Vagina (tissue), 2 donors: ENCODE measurements at regions not wholly inside any gene's neighbourhood (a gene's known extent, or its start where the extent isn't known, plus 50 kb on each side); places are given as distances from the start of the nearest gene placed in this dataset.
A peak's percentile ranks its signal among the peaks of the same experiment; 100 is the strongest.

Experiments
- POLR2A ChIP-seq, 2 donors: fragments of 450-650 bp; IDR thresholded peaks; one replicate each; pipeline ENCODE4 v1.6.1; 2017; ENCODE audit warnings: antibody characterized with exemption in 2 of 2, mild to moderate bottlenecking in 2 of 2, moderate library complexity in 2 of 2
- POLR2AphosphoS5 ChIP-seq, 2 donors: sonication (generic); formaldehyde crosslinking; IDR thresholded peaks; one replicate each; pipeline ENCODE4 v1.9.0; 2017; ENCODE audit warnings: antibody characterized with exemption in 2 of 2, mild to moderate bottlenecking in 2 of 2, low read depth in 1 of 2; ENCODE audit not compliant: insufficient read depth in 1 of 2
- TF ChIP-seq, protein P1 (sequence below), 3 experiments: fragments of 450-650 bp in 2 of 3; fragments of 200-600 bp in 1 of 3; sonication (generic) in 1 of 3; IDR thresholded peaks; one replicate each; pipeline ENCODE4 v1.5.1; 2017 to 2019; ENCODE audit warnings: antibody characterized with exemption in 3 of 3, mild to moderate bottlenecking in 2 of 3, moderate library complexity in 2 of 3

DNA sequence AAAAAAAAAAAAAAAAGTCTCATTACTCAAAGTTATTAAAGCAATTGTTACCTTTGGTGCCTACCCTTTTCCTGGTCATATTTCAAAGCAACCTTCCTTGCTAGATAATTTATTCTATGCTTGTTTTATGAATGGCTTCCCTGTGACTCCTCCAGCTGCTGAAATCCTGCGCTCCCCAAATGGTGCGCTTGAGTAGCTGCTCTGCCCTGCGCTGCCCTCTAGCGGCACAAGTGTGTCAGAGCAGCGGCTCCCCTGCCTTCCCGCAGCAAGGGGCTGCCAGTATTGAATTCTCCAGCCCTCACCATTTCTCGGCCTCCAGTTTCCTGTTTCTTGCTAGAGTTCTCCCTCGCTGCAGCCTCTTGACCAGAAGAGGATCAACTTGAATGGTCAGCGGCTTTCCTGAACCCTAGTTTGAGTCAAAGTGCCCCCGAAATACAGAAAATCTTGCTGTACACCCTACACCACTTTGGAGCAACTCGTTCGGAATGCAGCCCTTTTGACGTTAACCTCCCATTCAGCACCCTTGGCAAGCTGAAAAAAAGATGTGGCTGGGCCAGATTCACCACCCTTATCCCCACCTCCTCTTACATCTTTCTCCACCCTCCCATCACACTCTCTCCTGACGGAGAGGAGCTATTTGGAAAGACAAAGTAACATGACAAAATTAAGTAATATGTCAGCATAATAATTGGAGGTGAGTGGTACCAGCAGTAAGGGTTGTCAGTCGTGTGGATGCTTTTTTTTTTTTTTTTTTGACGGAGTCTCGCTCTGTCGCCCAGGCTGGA lies 60.4 kb upstream of the KLHL31 start:
- TF ChIP-seq POLR2A (IDR thresholded peaks at IDR 0.05) (no peak), POLR2AphosphoS5 (IDR thresholded peaks at IDR 0.05; ENCODE audit: insufficient read depth in 1 of 2, low read depth in 1 of 2) (no peak)
- TF ChIP-seq, protein P1, sequence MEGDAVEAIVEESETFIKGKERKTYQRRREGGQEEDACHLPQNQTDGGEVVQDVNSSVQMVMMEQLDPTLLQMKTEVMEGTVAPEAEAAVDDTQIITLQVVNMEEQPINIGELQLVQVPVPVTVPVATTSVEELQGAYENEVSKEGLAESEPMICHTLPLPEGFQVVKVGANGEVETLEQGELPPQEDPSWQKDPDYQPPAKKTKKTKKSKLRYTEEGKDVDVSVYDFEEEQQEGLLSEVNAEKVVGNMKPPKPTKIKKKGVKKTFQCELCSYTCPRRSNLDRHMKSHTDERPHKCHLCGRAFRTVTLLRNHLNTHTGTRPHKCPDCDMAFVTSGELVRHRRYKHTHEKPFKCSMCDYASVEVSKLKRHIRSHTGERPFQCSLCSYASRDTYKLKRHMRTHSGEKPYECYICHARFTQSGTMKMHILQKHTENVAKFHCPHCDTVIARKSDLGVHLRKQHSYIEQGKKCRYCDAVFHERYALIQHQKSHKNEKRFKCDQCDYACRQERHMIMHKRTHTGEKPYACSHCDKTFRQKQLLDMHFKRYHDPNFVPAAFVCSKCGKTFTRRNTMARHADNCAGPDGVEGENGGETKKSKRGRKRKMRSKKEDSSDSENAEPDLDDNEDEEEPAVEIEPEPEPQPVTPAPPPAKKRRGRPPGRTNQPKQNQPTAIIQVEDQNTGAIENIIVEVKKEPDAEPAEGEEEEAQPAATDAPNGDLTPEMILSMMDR (IDR thresholded peaks at IDR 0.05): peak; percentile 80 to 90 (median 81)
